ENCODE measurements at regions not wholly inside any gene's neighbourhood (a gene's known extent, or its start where the extent isn't known, plus 50 kb on each side); places are given as distances from the start of the nearest gene placed in this dataset.

DNA sequence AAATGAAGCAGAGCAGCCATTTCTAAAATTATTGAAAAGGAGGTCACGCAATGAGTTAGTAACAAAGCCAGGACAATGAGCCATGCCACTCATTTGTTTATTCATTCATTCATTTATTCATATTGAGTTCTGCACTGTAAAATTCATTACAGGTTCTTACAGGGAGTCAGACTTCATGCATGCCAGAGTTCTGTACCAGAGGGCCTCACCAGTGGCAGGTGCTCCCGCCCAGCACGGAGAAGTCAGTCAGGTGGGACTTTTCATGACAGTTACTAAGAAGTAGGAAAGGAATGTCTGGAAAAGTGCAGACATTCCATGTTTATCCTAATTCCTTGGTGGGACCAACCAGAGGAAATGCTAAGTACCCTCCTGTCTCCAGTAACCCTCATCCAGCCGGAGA lies 217.5 kb upstream of the BLID start (continued):
- TF ChIP-seq, protein P1, sequence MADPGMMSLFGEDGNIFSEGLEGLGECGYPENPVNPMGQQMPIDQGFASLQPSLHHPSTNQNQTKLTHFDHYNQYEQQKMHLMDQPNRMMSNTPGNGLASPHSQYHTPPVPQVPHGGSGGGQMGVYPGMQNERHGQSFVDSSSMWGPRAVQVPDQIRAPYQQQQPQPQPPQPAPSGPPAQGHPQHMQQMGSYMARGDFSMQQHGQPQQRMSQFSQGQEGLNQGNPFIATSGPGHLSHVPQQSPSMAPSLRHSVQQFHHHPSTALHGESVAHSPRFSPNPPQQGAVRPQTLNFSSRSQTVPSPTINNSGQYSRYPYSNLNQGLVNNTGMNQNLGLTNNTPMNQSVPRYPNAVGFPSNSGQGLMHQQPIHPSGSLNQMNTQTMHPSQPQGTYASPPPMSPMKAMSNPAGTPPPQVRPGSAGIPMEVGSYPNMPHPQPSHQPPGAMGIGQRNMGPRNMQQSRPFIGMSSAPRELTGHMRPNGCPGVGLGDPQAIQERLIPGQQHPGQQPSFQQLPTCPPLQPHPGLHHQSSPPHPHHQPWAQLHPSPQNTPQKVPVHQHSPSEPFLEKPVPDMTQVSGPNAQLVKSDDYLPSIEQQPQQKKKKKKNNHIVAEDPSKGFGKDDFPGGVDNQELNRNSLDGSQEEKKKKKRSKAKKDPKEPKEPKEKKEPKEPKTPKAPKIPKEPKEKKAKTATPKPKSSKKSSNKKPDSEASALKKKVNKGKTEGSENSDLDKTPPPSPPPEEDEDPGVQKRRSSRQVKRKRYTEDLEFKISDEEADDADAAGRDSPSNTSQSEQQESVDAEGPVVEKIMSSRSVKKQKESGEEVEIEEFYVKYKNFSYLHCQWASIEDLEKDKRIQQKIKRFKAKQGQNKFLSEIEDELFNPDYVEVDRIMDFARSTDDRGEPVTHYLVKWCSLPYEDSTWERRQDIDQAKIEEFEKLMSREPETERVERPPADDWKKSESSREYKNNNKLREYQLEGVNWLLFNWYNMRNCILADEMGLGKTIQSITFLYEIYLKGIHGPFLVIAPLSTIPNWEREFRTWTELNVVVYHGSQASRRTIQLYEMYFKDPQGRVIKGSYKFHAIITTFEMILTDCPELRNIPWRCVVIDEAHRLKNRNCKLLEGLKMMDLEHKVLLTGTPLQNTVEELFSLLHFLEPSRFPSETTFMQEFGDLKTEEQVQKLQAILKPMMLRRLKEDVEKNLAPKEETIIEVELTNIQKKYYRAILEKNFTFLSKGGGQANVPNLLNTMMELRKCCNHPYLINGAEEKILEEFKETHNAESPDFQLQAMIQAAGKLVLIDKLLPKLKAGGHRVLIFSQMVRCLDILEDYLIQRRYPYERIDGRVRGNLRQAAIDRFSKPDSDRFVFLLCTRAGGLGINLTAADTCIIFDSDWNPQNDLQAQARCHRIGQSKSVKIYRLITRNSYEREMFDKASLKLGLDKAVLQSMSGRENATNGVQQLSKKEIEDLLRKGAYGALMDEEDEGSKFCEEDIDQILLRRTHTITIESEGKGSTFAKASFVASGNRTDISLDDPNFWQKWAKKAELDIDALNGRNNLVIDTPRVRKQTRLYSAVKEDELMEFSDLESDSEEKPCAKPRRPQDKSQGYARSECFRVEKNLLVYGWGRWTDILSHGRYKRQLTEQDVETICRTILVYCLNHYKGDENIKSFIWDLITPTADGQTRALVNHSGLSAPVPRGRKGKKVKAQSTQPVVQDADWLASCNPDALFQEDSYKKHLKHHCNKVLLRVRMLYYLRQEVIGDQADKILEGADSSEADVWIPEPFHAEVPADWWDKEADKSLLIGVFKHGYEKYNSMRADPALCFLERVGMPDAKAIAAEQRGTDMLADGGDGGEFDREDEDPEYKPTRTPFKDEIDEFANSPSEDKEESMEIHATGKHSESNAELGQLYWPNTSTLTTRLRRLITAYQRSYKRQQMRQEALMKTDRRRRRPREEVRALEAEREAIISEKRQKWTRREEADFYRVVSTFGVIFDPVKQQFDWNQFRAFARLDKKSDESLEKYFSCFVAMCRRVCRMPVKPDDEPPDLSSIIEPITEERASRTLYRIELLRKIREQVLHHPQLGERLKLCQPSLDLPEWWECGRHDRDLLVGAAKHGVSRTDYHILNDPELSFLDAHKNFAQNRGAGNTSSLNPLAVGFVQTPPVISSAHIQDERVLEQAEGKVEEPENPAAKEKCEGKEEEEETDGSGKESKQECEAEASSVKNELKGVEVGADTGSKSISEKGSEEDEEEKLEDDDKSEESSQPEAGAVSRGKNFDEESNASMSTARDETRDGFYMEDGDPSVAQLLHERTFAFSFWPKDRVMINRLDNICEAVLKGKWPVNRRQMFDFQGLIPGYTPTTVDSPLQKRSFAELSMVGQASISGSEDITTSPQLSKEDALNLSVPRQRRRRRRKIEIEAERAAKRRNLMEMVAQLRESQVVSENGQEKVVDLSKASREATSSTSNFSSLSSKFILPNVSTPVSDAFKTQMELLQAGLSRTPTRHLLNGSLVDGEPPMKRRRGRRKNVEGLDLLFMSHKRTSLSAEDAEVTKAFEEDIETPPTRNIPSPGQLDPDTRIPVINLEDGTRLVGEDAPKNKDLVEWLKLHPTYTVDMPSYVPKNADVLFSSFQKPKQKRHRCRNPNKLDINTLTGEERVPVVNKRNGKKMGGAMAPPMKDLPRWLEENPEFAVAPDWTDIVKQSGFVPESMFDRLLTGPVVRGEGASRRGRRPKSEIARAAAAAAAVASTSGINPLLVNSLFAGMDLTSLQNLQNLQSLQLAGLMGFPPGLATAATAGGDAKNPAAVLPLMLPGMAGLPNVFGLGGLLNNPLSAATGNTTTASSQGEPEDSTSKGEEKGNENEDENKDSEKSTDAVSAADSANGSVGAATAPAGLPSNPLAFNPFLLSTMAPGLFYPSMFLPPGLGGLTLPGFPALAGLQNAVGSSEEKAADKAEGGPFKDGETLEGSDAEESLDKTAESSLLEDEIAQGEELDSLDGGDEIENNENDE (IDR thresholded peaks at IDR 0.05; ENCODE audit: insufficient replicate concordance, low read length), result no peak
- no peak for TF ChIP-seq GABPA (IDR thresholded peaks at IDR 0.05; ENCODE audit: borderline replicate concordance, insufficient read depth, low read length)
- TF ChIP-seq GTF2F1 (IDR thresholded peaks at IDR 0.05; ENCODE audit: borderline replicate concordance, low read depth, low read length), result no peak
- TF ChIP-seq CBX8 (IDR thresholded peaks at IDR 0.05; ENCODE audit: borderline replicate concordance, low read depth, low read length), result no peak

Data from H1 (cell line).